HG03558 (cell line): ENCODE measurements at regions not wholly inside any gene's neighbourhood (a gene's known extent, or its start where the extent isn't known, plus 50 kb on each side); places are given as distances from the start of the nearest gene placed in this dataset.

Experiments used
- ATAC-seq: cut with Tn5 transposase; IDR thresholded peaks from one replicate; pipeline ENCODE4 v1.9.1; 2021; ENCODE audit warnings: moderate number of reproducible peaks; ENCODE audit not compliant: unreplicated experiment; ENCODE audit errors: extremely low read depth

GRCh38 chr14:73800970-73801515 lies 50.6 kb upstream of the PTGR2 start:
- ATAC-seq, result no peak

GRCh38 chr14:73797543-73798265 lies 53.9 kb upstream of the PTGR2 start:
- no peak for ATAC-seq

GRCh38 chr14:73796893-73797542 lies 54.6 kb upstream of the PTGR2 start:
- ATAC-seq, result no peak

- no peak for ATAC-seq
These were observed 55.2 kb upstream of the PTGR2 start for GRCh38 chr14:73796415-73796814.

GRCh38 chr14:73795974-73796373 lies 55.7 kb upstream of the PTGR2 start:
- no peak for ATAC-seq

GRCh38 chr14:73795466-73795865 lies 56.2 kb upstream of the PTGR2 start:
- no peak for ATAC-seq

GRCh38 chr14:73794146-73794545 lies 57.5 kb upstream of the PTGR2 start:
- no peak for ATAC-seq

- ATAC-seq, result no peak
These were observed 59.1 kb upstream of the PTGR2 start for GRCh38 chr14:73792481-73792880.

- no peak for ATAC-seq
These were observed 61.5 kb upstream of the PTGR2 start for GRCh38 chr14:73789989-73790581.

GRCh38 chr14:73788701-73789551 lies 62.7 kb upstream of the PTGR2 start:
- ATAC-seq, result no peak

- ATAC-seq, result no peak
These were observed 63.4 kb upstream of the PTGR2 start for GRCh38 chr14:73788317-73788598.

GRCh38 chr14:73787486-73788316 lies 63.9 kb upstream of the PTGR2 start:
- no peak for ATAC-seq

GRCh38 chr14:73786636-73787485 lies 64.8 kb upstream of the PTGR2 start:
- ATAC-seq, result no peak

- no peak for ATAC-seq
These were observed 65.6 kb upstream of the PTGR2 start for GRCh38 chr14:73785834-73786635.

- ATAC-seq, result no peak
These were observed 66.2 kb upstream of the PTGR2 start for GRCh38 chr14:73785336-73785833.

GRCh38 chr14:73784988-73785313 lies 66.7 kb upstream of the PTGR2 start:
- ATAC-seq, result no peak

- ATAC-seq, result no peak
These were observed 67.2 kb upstream of the PTGR2 start for GRCh38 chr14:73784181-73784987.
